HG03175 (cell line): ENCODE measurements at regions not wholly inside any gene's neighbourhood (a gene's known extent, or its start where the extent isn't known, plus 50 kb on each side); places are given as distances from the start of the nearest gene placed in this dataset.
A peak's percentile ranks its signal among the peaks of the same experiment; 100 is the strongest.
"Not testable (repeated sequence)": the region's sequence is repeated elsewhere in the genome, so short reads cannot be mapped to it uniquely, and the experiment has no call there.

ENCODE experiments used
- ATAC-seq: cut with Tn5 transposase; IDR thresholded peaks from one replicate; pipeline ENCODE4 v1.9.1; 2021; ENCODE audit warnings: mild to moderate bottlenecking, moderate library complexity; ENCODE audit not compliant: unreplicated experiment

- no peak for ATAC-seq
Observed at GRCh38 chr21:35202431-35202830, 153.3 kb upstream of the RUNX1 start.

- ATAC-seq: no peak
Observed at GRCh38 chr21:35201799-35202198, 152.7 kb upstream of the RUNX1 start.

GRCh38 chr21:35201288-35201687 lies 152.2 kb upstream of the RUNX1 start:
- no peak for ATAC-seq

GRCh38 chr21:35199733-35200015 lies 150.6 kb upstream of the RUNX1 start:
- no peak for ATAC-seq

- no peak for ATAC-seq
Observed at GRCh38 chr21:35198982-35199732, 150.1 kb upstream of the RUNX1 start.

- no peak for ATAC-seq
Observed at GRCh38 chr21:35198565-35198964, 149.5 kb upstream of the RUNX1 start.

GRCh38 chr21:35197992-35198431 lies 148.9 kb upstream of the RUNX1 start:
- no peak for ATAC-seq

- no peak for ATAC-seq
Observed at GRCh38 chr21:35197191-35197590, 148.1 kb upstream of the RUNX1 start.

- ATAC-seq: no peak
Observed at GRCh38 chr21:35196128-35196527, 147.0 kb upstream of the RUNX1 start.

- no peak for ATAC-seq
Observed at GRCh38 chr21:35195232-35195631, 146.1 kb upstream of the RUNX1 start.

- ATAC-seq: no peak
Observed at GRCh38 chr21:35191754-35192153, 142.7 kb upstream of the RUNX1 start.

- no peak for ATAC-seq
Observed at GRCh38 chr21:35191128-35191527, 142.0 kb upstream of the RUNX1 start.

GRCh38 chr21:35190201-35190701 lies 141.1 kb upstream of the RUNX1 start:
- peak; percentile 10 for ATAC-seq

GRCh38 chr21:35189077-35189863 lies 140.2 kb upstream of the RUNX1 start:
- peak; percentile 87 for ATAC-seq

- not testable (repeated sequence) for ATAC-seq
Observed at GRCh38 chr21:35183389-35183788, 134.3 kb upstream of the RUNX1 start.

GRCh38 chr21:35179990-35180540 lies 131.0 kb upstream of the RUNX1 start:
- no peak for ATAC-seq

- ATAC-seq: no peak
Observed at GRCh38 chr21:35178827-35179226, 129.7 kb upstream of the RUNX1 start.

GRCh38 chr21:35178098-35178497 lies 129.0 kb upstream of the RUNX1 start:
- no peak for ATAC-seq

GRCh38 chr21:35172231-35172630 lies 123.1 kb upstream of the RUNX1 start:
- no peak for ATAC-seq

GRCh38 chr21:35171385-35171784 lies 122.3 kb upstream of the RUNX1 start:
- no peak for ATAC-seq

- no peak for ATAC-seq
Observed at GRCh38 chr21:35170818-35171217, 121.7 kb upstream of the RUNX1 start.

GRCh38 chr21:35170244-35170643 lies 121.1 kb upstream of the RUNX1 start:
- no peak for ATAC-seq
